Ovary (tissue), 7 donors: ENCODE measurements at regions not wholly inside any gene's neighbourhood (a gene's known extent, or its start where the extent isn't known, plus 50 kb on each side); places are given as distances from the start of the nearest gene placed in this dataset.

Experiments
- DNase-seq, 5 donors: peaks; one replicate each; pipeline ENCODE4 v3.0.0-alpha.2; 2019 to 2020
- H3K27ac ChIP-seq, 2 donors: fragments of 200-600 bp; one replicate each; pipeline versions ENCODE4 v1.5.1 to v1.8.0; 2019 to 2022
- H3K27me3 ChIP-seq: fragments of 200-600 bp; one replicate; pipeline ENCODE4 v1.8.0; 2022
- H3K36me3 ChIP-seq: fragments of 200-600 bp; sonication (generic); one replicate; pipeline ENCODE4 v1.5.1; 2019
- H3K4me1 ChIP-seq: one replicate; pipeline ENCODE4 v1.8.1; 2013; ENCODE audit warnings: mild to moderate bottlenecking, moderate library complexity; ENCODE audit not compliant: insufficient read depth
- H3K4me3 ChIP-seq: fragments of 200-600 bp; sonication (generic); one replicate; pipeline ENCODE4 v1.5.1; 2017
- H3K9me3 ChIP-seq, 2 donors: fragments of 200-600 bp in 1 of 2; sonication (generic) in 1 of 2; one replicate each; pipeline versions ENCODE4 v1.5.1 to v1.8.1; 2013 to 2019; ENCODE audit warnings: mild to moderate bottlenecking in 1 of 2, moderate library complexity in 1 of 2
- EP300 ChIP-seq: sonication (generic); formaldehyde crosslinking; IDR thresholded peaks from one replicate; pipeline ENCODE4 v1.6.1; 2017; ENCODE audit warnings: antibody characterized with exemption
- POLR2A ChIP-seq: fragments of 450-650 bp; IDR thresholded peaks from one replicate; pipeline ENCODE4 v1.6.1; 2017; ENCODE audit warnings: antibody characterized with exemption, mild to moderate bottlenecking, moderate library complexity
- WGBS, 3 donors: extraction: QIAGEN DNeasy Blood & Tissue Kit in 1 of 3; methylation state at CpG; one replicate each; pipeline versions ENCODE4 v1.1.5 to v1.1.7; 2013 to 2017; 5-methylcytosine and 5-hydroxymethylcytosine counted together
- intact Hi-C, 4 donors: fragments of 100-400 bp; cut with DNase I; formaldehyde crosslinking; loops; one replicate each; pipeline versions ENCODE4 v1.11.0 to v1.15.1; 2022 to 2023
- TF ChIP-seq, protein P1 (sequence below), 3 donors: fragments of 450-650 bp in 2 of 3; fragments of 200-600 bp in 1 of 3; IDR thresholded peaks; one replicate each; pipeline versions ENCODE4 v1.5.1 to v1.8.0; 2016 to 2022; ENCODE audit warnings: antibody characterized with exemption in 3 of 3, mild to moderate bottlenecking in 1 of 3
- donor health status: DM: no; HTN: no; CAD: no; lungs with moderate emphysema.
- donor health status: DM: no; HTN: no; CAD: no.
- donor health status: Bipolar disorder and iron deficiency.
- donor health status: DM: no; HTN: no; CAD: no.
- donor health status: DM: yes; HTN: yes; CAD: no.

DNA sequence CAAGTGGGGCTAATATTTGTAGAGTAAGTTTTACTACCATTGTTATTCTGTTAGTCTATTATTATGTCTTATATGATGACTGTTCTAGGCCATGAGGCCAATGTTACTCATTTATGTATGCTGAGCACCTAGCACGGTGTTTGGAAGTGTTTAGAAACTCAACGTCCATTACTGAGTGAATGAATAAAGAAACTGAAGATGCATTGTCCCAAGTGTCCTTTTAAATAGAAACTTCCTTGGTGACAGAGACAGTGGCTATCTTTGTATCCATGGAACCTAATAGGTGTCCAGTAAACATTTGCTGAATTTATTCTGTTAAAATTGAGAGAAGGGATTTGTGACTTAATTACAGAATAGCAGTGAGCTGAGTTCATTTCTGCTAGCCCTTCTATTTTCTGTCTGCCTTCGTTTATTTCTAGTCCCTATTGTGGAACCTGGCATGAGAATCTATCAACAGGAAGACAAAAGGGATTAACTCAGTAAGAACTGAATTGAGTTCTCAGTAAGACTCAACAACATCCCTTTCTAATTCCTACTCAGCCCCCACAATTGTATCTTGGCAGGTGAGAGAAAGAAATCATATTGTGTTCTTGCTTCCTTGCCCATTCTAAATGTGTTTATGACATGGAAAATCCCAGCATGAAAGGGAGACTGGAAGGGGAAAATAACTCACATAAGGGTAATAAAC, 246.6 kb upstream of the LRRC3B start:
- H3K4me1 ChIP-seq, result no peaks in the 10 kb centered on the region
- no peak overlapping the region for H3K4me3 ChIP-seq
- TF ChIP-seq, protein P1, sequence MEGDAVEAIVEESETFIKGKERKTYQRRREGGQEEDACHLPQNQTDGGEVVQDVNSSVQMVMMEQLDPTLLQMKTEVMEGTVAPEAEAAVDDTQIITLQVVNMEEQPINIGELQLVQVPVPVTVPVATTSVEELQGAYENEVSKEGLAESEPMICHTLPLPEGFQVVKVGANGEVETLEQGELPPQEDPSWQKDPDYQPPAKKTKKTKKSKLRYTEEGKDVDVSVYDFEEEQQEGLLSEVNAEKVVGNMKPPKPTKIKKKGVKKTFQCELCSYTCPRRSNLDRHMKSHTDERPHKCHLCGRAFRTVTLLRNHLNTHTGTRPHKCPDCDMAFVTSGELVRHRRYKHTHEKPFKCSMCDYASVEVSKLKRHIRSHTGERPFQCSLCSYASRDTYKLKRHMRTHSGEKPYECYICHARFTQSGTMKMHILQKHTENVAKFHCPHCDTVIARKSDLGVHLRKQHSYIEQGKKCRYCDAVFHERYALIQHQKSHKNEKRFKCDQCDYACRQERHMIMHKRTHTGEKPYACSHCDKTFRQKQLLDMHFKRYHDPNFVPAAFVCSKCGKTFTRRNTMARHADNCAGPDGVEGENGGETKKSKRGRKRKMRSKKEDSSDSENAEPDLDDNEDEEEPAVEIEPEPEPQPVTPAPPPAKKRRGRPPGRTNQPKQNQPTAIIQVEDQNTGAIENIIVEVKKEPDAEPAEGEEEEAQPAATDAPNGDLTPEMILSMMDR (IDR thresholded peaks at IDR 0.05), result no peak
- TF ChIP-seq POLR2A (no peak), EP300 (no peak)
- no peaks in the 10 kb centered on the region for H3K36me3 ChIP-seq
- no peaks in the 10 kb centered on the region for H3K27me3 ChIP-seq
- no peak overlapping the region for H3K27ac ChIP-seq
- H3K9me3 ChIP-seq, result no peaks in the 10 kb centered on the region
- DNase-seq, result no peak
- intact Hi-C loops, result no loop called here
- WGBS, 3 donors, result 59 to 64% (median 60%) methylated on average over 3 of the region's 3 CpGs

DNA sequence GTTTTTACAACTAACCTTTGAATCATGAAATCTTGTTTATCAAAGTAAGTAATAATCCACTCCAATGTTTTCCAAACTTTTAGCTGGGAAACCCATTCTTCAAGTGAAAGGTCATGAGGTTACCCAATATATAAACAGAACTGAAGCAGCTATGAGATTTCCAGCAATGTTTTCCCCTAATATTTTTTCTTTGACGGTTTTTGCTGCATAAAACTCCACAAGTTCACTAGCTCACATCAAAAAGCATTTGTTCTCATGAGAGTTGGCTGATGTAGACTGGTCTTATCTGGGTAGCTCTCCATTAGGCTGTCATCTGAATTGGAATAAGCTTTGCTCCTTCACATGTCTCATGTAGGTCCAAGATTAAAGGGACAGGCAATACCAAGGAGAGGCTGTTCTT, 241.2 kb upstream of the LRRC3B start:
- 0 to 5% (median 1%) methylated on average over 1 of the region's 1 CpG for WGBS, 3 donors
- Histone ChIP-seq H3K36me3 (no peaks in the 10 kb centered on the region), H3K4me1 (no peaks in the 10 kb centered on the region), H3K4me3 (no peak overlapping the region), H3K27me3 (no peaks in the 10 kb centered on the region), H3K9me3 (no peaks in the 10 kb centered on the region), H3K27ac (no peak overlapping the region)
- TF ChIP-seq EP300, result no peak
- TF ChIP-seq, protein P1 (IDR thresholded peaks at IDR 0.05), result no peak
- TF ChIP-seq POLR2A, result no peak
- no peak for DNase-seq
- intact Hi-C loops, result no loop called here

DNA sequence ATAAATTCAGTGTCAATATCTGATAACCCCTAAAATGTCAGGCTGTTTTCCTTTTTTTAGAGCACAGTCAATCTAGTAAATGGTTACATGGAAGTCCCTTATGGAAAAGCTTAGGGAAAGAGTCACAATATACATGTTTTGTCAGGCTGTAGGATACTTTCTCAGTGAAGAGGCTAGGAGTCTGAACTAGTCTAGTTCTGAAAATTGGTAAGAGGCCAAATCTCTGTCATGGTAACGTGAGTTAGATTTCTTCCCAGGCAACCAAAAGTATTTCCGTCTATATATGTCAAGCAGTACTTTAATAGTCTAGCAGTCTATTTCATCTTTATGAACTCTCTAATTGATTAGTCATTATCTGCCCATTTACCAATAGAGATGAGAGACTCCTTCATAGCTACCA, 215.9 kb upstream of the LRRC3B start:
- no peaks in the 10 kb centered on the region for H3K27me3 ChIP-seq
- no peak overlapping the region for H3K27ac ChIP-seq
- no peak overlapping the region for H3K4me3 ChIP-seq
- no peak for TF ChIP-seq POLR2A
- no peak for TF ChIP-seq EP300
- TF ChIP-seq, protein P1 (IDR thresholded peaks at IDR 0.05), result no peak
- 66 to 81% (median 73%) methylated on average over 2 of the region's 2 CpGs for WGBS, 3 donors
- no peaks in the 10 kb centered on the region for H3K4me1 ChIP-seq
- no peak for DNase-seq
- no peaks in the 10 kb centered on the region for H3K36me3 ChIP-seq
- H3K9me3 ChIP-seq, result no peaks in the 10 kb centered on the region
- intact Hi-C loops, result no loop called here

DNA sequence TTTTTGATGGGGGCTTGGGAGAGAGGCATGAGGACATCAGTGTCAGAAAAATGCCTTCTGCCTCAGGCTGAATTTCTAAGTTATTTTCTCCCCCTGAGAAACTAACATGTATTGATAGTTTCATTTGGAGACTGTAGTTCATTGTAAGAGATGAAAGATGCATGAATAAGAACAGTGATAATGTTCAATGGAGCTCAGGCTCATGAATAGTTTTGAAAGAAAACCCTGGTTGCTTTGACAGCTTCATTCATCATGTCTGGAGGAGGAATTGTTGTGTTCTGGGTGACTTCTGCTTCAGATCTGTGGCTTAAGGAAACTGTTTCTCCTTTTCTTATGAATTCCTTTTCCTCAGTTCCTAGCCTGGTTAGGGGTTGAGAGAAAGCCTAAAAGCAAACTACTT, 204.0 kb upstream of the LRRC3B start:
- intact Hi-C loops, result no loop called here
- no peak for DNase-seq
- no peaks in the 10 kb centered on the region for H3K4me1 ChIP-seq

More for the DNA sequence above, 204.0 kb upstream of the LRRC3B start:
- Histone ChIP-seq H3K27me3 (no peaks in the 10 kb centered on the region), H3K4me3 (no peak overlapping the region), H3K9me3 (no peaks in the 10 kb centered on the region), H3K27ac (no peak overlapping the region), H3K36me3 (no peaks in the 10 kb centered on the region)
- TF ChIP-seq, protein P1 (IDR thresholded peaks at IDR 0.05), result no peak
- no peak for TF ChIP-seq POLR2A
- no peak for TF ChIP-seq EP300
